Left kidney (tissue), 1 donor: ENCODE measurements at regions not wholly inside any gene's neighbourhood (a gene's known extent, or its start where the extent isn't known, plus 50 kb on each side); places are given as distances from the start of the nearest gene placed in this dataset.

Experiments
- DNase-seq: peaks from one replicate; pipeline ENCODE4 v3.0.0-alpha.2; 2013

GRCh38 chr3:23746441-23746840, 59.3 kb upstream of the UBE2E1 start:
- DNase-seq = no peak

GRCh38 chr3:23747841-23748240, 57.9 kb upstream of the UBE2E1 start:
- DNase-seq = no peak

- no peak for DNase-seq
Observed at GRCh38 chr3:23748398-23749110, 57.2 kb upstream of the UBE2E1 start.

GRCh38 chr3:23749609-23750008, 56.1 kb upstream of the UBE2E1 start:
- DNase-seq = no peak

- DNase-seq = no peak
Observed at GRCh38 chr3:23750573-23751210, 55.1 kb upstream of the UBE2E1 start.

- DNase-seq = no peak
Observed at GRCh38 chr3:23751212-23751723, 54.5 kb upstream of the UBE2E1 start.

GRCh38 chr3:23752126-23752525, 53.6 kb upstream of the UBE2E1 start:
- DNase-seq = no peak

GRCh38 chr3:23754215-23754614, 51.5 kb upstream of the UBE2E1 start:
- no peak for DNase-seq
